Mammary epithelial cell (primary cell): ENCODE measurements at regions not wholly inside any gene's neighbourhood (a gene's known extent, or its start where the extent isn't known, plus 50 kb on each side); places are given as distances from the start of the nearest gene placed in this dataset.

Experiments
- CTCF ChIP-seq, 2 donors: IDR thresholded peaks in 1 of 2; conservative IDR thresholded peaks in 1 of 2; 2 replicates each; pipeline ENCODE4 v1.5.1; 2011 to 2012; ENCODE audit warnings: inconsistent platforms in 2 of 2, low read length in 2 of 2, mild to moderate bottlenecking in 2 of 2, control low read depth in 1 of 2, low read depth in 1 of 2; ENCODE audit not compliant: insufficient read depth in 1 of 2; ENCODE audit errors: extremely low read depth in 1 of 2
- EZH2 ChIP-seq: IDR thresholded peaks from 2 replicates; pipeline ENCODE4 v1.6.1; 2012; ENCODE audit warnings: low read length, inconsistent platforms, borderline replicate concordance

- TF ChIP-seq CTCF (conservative IDR thresholded peaks at IDR 0.05 in 1 of 2, IDR thresholded peaks at IDR 0.05 in 1 of 2; ENCODE audit: extremely low read depth in 1 of 2, insufficient read depth in 1 of 2, low read depth in 1 of 2, low read length in 2 of 2), result no peak
- no peak for TF ChIP-seq EZH2
Observed at GRCh38 chr9:82164159-82164558, 175.6 kb downstream of the SPATA31D1 start.
